ENCODE measurements at regions not wholly inside any gene's neighbourhood (a gene's known extent, or its start where the extent isn't known, plus 50 kb on each side); places are given as distances from the start of the nearest gene placed in this dataset.

- H3K4me3 ChIP-seq (replicated peaks; ENCODE audit: insufficient read depth, low read length), result no peak overlapping the region
- H3K27me3 ChIP-seq (ENCODE audit: insufficient read depth, poor library complexity, severe bottlenecking), result no peaks in the 10 kb centered on the region
- no peak for DNase-seq (ENCODE audit: low read depth in 1 of 2, low spot score in 1 of 2)
- H3K27ac ChIP-seq (replicated peaks), result no peak overlapping the region
- TF ChIP-seq GABPA (IDR thresholded peaks at IDR 0.05; ENCODE audit: low read depth) (no peak), SPI1 (IDR thresholded peaks at IDR 0.05; ENCODE audit: borderline replicate concordance, low read depth) (no peak), POLR2AphosphoS5 (IDR thresholded peaks at IDR 0.05; ENCODE audit: low read depth) (no peak), REST (IDR thresholded peaks at IDR 0.05; ENCODE audit: insufficient replicate concordance, low read depth) (no peak), CTCF (IDR thresholded peaks at IDR 0.05; ENCODE audit: insufficient read depth, low read length) (no peak)
Measured at GRCh38 chrX:130516123-130516522, 114.3 kb downstream of the RBMX2 start.

GRCh38 chrX:130523460-130524394 lies 121.9 kb downstream of the RBMX2 start:
- peak in 1 of 2 experiments; percentile 3 for DNase-seq (ENCODE audit: low read depth in 1 of 2, low spot score in 1 of 2)
- no peak for TF ChIP-seq REST (IDR thresholded peaks at IDR 0.05; ENCODE audit: insufficient replicate concordance, low read depth)
- no peak for TF ChIP-seq CTCF (IDR thresholded peaks at IDR 0.05; ENCODE audit: insufficient read depth, low read length)
- no peak for TF ChIP-seq POLR2AphosphoS5 (IDR thresholded peaks at IDR 0.05; ENCODE audit: low read depth)
- no peak for TF ChIP-seq GABPA (IDR thresholded peaks at IDR 0.05; ENCODE audit: low read depth)
- no peak for TF ChIP-seq SPI1 (IDR thresholded peaks at IDR 0.05; ENCODE audit: borderline replicate concordance, low read depth)
- Histone ChIP-seq H3K27me3 (ENCODE audit: insufficient read depth, poor library complexity, severe bottlenecking) (no peaks in the 10 kb centered on the region), H3K27ac (replicated peaks) (no peak overlapping the region), H3K4me3 (replicated peaks; ENCODE audit: insufficient read depth, low read length) (peak overlapping the region; percentile 20)

GRCh38 chrX:130524476-130525194 lies 122.8 kb downstream of the RBMX2 start:
- no peak for DNase-seq (ENCODE audit: low read depth in 1 of 2, low spot score in 1 of 2)
- TF ChIP-seq POLR2AphosphoS5 (IDR thresholded peaks at IDR 0.05; ENCODE audit: low read depth), result no peak
- TF ChIP-seq REST (IDR thresholded peaks at IDR 0.05; ENCODE audit: insufficient replicate concordance, low read depth), result no peak
- TF ChIP-seq SPI1 (IDR thresholded peaks at IDR 0.05; ENCODE audit: borderline replicate concordance, low read depth), result no peak
- TF ChIP-seq CTCF (IDR thresholded peaks at IDR 0.05; ENCODE audit: insufficient read depth, low read length), result no peak
- TF ChIP-seq GABPA (IDR thresholded peaks at IDR 0.05; ENCODE audit: low read depth), result no peak
- Histone ChIP-seq H3K4me3 (replicated peaks; ENCODE audit: insufficient read depth, low read length) (no peak overlapping the region), H3K27me3 (ENCODE audit: insufficient read depth, poor library complexity, severe bottlenecking) (no peaks in the 10 kb centered on the region), H3K27ac (replicated peaks) (no peak overlapping the region)
